Breast epithelium (tissue), 4 donors: ENCODE measurements at regions not wholly inside any gene's neighbourhood (a gene's known extent, or its start where the extent isn't known, plus 50 kb on each side); places are given as distances from the start of the nearest gene placed in this dataset.

Experiments
- DNase-seq, 2 donors: peaks; one replicate each; pipeline ENCODE4 v3.0.0-alpha.2; 2019; ENCODE audit warnings: low spot score in 2 of 2
- H3K27ac ChIP-seq, 2 donors: fragments of 200-600 bp; sonication (generic) in 1 of 2; one replicate each; pipeline ENCODE4 v1.5.1; 2016 to 2019; ENCODE audit warnings: mild to moderate bottlenecking in 1 of 2
- H3K27me3 ChIP-seq, 2 donors: fragments of 200-600 bp; sonication (generic) in 1 of 2; one replicate each; pipeline versions ENCODE4 v1.5.1 to v1.6.0; 2017 to 2019; ENCODE audit warnings: control low read depth in 1 of 2, mild to moderate bottlenecking in 1 of 2
- H3K36me3 ChIP-seq: fragments of 200-600 bp; one replicate; pipeline ENCODE4 v1.5.1; 2019
- H3K4me1 ChIP-seq, 2 donors: fragments of 200-600 bp; sonication (generic); one replicate each; pipeline ENCODE4 v1.5.1; 2016 to 2019; ENCODE audit warnings: control low read depth in 1 of 2
- H3K4me3 ChIP-seq, 3 donors: fragments of 200-600 bp; sonication (generic); 1 replicate in 2 of 3; 2 replicates in 1 of 3; pipeline ENCODE4 v1.5.1; 2016 to 2019; ENCODE audit warnings: mild to moderate bottlenecking in 3 of 3, moderate library complexity in 2 of 3
- H3K9me3 ChIP-seq, 2 donors: fragments of 200-600 bp; sonication (generic) in 1 of 2; one replicate each; pipeline ENCODE4 v1.5.1; 2016 to 2019; ENCODE audit warnings: control low read depth in 1 of 2
- POLR2A ChIP-seq: fragments of 450-650 bp; IDR thresholded peaks from one replicate; pipeline ENCODE4 v1.6.1; 2016; ENCODE audit warnings: antibody characterized with exemption, mild to moderate bottlenecking, moderate library complexity
- POLR2AphosphoS5 ChIP-seq, 3 donors: sonication (generic); formaldehyde crosslinking; IDR thresholded peaks; one replicate each; pipeline ENCODE4 v1.6.1; 2017; ENCODE audit warnings: antibody characterized with exemption in 3 of 3
- intact Hi-C: fragments of 100-400 bp; cut with DNase I; formaldehyde crosslinking; loops from one replicate; pipeline ENCODE4 v1.15.1; 2023; ENCODE audit warnings: low total_unique reads
- TF ChIP-seq, protein P1 (sequence below), 3 donors: fragments of 450-650 bp; IDR thresholded peaks; one replicate each; pipeline ENCODE4 v1.5.1; 2016 to 2017; ENCODE audit warnings: antibody characterized with exemption in 3 of 3, mild to moderate bottlenecking in 3 of 3, moderate library complexity in 3 of 3

DNA sequence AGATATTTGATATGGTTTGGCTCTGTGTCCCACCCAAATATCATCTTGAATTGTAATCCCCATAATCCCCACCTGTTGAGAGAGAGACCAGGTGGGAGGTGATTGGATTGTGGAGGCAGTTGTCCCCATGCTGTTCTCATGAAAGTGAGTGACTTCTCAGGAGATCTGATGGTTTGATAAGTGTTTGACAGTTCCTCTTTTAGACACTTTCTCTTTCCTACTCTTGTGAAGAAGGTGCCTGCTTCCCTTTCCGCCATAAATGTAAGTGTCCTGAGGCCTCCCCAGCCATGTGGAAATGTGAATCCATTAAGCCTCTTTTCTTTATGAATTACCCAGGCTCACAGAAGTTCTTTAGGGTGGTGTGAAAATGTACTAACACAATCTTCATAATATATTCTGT is 1404.0 kb upstream of the ADGRB3 start:
- no peaks in the 10 kb centered on the region for H3K27me3 ChIP-seq
- no peaks in the 10 kb centered on the region for H3K9me3 ChIP-seq
- no peak for DNase-seq
- no peak overlapping the region for H3K4me3 ChIP-seq
- intact Hi-C loops: no loop called here
- no peak for TF ChIP-seq POLR2AphosphoS5 (IDR thresholded peaks at IDR 0.05)
- H3K36me3 ChIP-seq: no peaks in the 10 kb centered on the region
- H3K27ac ChIP-seq: no peak overlapping the region
- no peaks in the 10 kb centered on the region for H3K4me1 ChIP-seq

DNA sequence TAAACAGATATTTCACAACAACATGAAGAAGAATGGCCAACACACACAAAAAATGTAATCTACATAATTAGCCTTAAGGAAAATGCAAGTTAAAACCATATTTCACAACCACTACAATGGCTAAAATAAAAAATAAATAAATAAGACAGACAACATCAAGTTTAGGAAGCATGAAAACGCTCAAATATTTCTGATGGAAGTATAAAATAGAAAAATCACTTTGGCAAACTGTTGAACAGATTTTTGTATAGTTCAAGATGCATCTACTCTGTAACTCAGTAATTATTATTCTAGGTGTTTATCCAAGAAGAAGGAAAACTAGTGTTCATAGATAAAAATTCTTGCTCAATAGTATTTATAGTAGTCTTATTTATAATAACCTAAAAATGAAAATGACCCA is 1410.1 kb upstream of the ADGRB3 start:
- Histone ChIP-seq H3K27me3 (no peaks in the 10 kb centered on the region), H3K4me1 (no peaks in the 10 kb centered on the region), H3K4me3 (no peak overlapping the region), H3K36me3 (no peaks in the 10 kb centered on the region), H3K9me3 (no peaks in the 10 kb centered on the region), H3K27ac (no peak overlapping the region)
- no peak for DNase-seq
- TF ChIP-seq POLR2AphosphoS5 (IDR thresholded peaks at IDR 0.05) (no peak), POLR2A (no peak)
- TF ChIP-seq, protein P1, sequence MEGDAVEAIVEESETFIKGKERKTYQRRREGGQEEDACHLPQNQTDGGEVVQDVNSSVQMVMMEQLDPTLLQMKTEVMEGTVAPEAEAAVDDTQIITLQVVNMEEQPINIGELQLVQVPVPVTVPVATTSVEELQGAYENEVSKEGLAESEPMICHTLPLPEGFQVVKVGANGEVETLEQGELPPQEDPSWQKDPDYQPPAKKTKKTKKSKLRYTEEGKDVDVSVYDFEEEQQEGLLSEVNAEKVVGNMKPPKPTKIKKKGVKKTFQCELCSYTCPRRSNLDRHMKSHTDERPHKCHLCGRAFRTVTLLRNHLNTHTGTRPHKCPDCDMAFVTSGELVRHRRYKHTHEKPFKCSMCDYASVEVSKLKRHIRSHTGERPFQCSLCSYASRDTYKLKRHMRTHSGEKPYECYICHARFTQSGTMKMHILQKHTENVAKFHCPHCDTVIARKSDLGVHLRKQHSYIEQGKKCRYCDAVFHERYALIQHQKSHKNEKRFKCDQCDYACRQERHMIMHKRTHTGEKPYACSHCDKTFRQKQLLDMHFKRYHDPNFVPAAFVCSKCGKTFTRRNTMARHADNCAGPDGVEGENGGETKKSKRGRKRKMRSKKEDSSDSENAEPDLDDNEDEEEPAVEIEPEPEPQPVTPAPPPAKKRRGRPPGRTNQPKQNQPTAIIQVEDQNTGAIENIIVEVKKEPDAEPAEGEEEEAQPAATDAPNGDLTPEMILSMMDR (IDR thresholded peaks at IDR 0.05): no peak
- intact Hi-C loops: no loop called here

DNA sequence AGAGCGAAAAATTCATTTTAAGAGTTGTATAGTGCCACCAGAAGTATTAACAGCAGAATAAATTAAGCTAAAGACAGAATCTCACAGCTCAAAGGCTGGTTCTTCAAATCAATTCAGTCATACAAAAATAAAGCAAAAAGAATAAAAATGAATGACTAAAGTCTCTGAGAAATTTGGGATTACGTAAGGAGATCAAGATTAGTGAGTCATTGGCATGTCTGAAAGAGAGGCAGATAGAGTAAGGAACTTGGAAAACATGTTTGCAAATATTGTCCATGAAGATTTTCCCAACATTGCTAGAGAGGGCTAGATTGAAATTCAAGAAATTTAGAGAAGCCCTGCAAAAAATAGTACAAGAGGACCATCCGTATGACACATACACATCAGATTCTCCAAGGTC is 1413.9 kb upstream of the ADGRB3 start:
- Histone ChIP-seq H3K36me3 (no peaks in the 10 kb centered on the region), H3K9me3 (no peaks in the 10 kb centered on the region), H3K4me1 (no peaks in the 10 kb centered on the region), H3K4me3 (no peak overlapping the region), H3K27me3 (no peaks in the 10 kb centered on the region), H3K27ac (no peak overlapping the region)
- no peak for DNase-seq
- TF ChIP-seq, protein P1 (IDR thresholded peaks at IDR 0.05): no peak
- TF ChIP-seq POLR2A (no peak), POLR2AphosphoS5 (IDR thresholded peaks at IDR 0.05) (no peak)
- intact Hi-C loops: no loop called here

DNA sequence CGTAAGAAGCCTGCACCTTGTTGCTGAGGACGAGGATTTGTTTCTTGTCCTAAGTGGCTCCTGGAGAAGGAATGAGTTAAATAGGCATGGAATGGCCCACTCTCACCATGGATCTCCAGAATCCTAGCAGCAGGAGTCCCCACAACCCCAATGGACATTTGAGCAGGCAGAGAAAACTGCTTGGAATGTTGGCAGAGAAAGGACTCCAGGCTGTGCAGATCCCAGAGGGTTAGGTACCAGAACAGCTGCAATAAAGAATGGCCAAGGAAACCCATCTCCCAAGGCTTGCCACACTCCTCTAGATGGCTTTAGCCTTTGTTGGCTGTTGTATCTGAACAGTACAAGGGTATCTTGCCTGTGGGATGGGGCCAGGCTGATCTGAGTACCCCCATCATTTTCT is 1415.7 kb upstream of the ADGRB3 start:
- TF ChIP-seq POLR2A: no peak
- TF ChIP-seq POLR2AphosphoS5 (IDR thresholded peaks at IDR 0.05): no peak
- TF ChIP-seq, protein P1 (IDR thresholded peaks at IDR 0.05): no peak
- intact Hi-C loops: no loop called here
- H3K4me3 ChIP-seq: no peak overlapping the region
- H3K9me3 ChIP-seq: no peaks in the 10 kb centered on the region
- DNase-seq: no peak
- H3K27ac ChIP-seq: no peak overlapping the region
- no peaks in the 10 kb centered on the region for H3K36me3 ChIP-seq
- no peaks in the 10 kb centered on the region for H3K27me3 ChIP-seq
- no peaks in the 10 kb centered on the region for H3K4me1 ChIP-seq

DNA sequence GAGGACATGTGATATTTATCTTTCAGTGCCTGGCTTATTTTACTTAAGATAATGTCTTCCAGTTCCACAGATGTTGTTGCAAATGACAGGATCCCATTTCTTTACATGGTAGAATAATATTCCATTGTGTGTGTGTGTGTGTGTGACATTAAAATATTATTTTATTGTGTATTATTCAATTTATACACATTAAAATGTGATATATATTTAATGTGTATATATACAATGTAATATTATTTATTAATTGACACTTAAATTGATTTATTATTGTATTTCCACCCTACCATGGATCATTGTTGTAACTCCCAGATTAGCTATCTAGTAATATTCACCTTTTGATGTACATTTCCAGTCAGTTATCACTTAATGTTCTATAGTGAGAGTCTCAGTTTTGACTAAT is 1422.5 kb upstream of the ADGRB3 start:
- Histone ChIP-seq H3K27ac (no peak overlapping the region), H3K4me3 (no peak overlapping the region), H3K9me3 (no peaks in the 10 kb centered on the region), H3K4me1 (no peaks in the 10 kb centered on the region), H3K36me3 (no peaks in the 10 kb centered on the region), H3K27me3 (no peaks in the 10 kb centered on the region)
- TF ChIP-seq POLR2A (no peak), POLR2AphosphoS5 (IDR thresholded peaks at IDR 0.05) (no peak)
- TF ChIP-seq, protein P1 (IDR thresholded peaks at IDR 0.05): no peak
- no peak for DNase-seq
- intact Hi-C loops: no loop called here

DNA sequence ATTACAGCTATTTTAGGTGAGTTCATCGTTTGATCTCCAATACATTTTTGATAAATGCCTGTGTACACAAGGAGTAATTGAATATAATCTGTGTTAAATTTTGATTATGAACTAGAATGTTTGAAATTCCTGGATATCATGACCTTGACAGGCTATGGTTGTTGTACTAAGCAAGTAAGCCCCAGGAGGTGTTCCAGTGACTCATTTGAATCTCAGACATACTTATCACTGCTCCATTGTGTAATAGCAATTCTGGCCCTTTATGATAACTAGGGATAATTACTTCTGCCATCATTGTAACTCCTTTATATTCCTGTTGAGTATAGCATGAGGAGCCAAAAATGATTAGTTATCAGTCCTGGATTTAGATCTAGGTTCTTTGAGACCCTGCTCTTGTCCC is 1424.6 kb upstream of the ADGRB3 start:
- H3K27me3 ChIP-seq: no peaks in the 10 kb centered on the region
- TF ChIP-seq POLR2A (no peak), POLR2AphosphoS5 (IDR thresholded peaks at IDR 0.05) (no peak)
- TF ChIP-seq, protein P1 (IDR thresholded peaks at IDR 0.05): no peak
- H3K36me3 ChIP-seq: no peaks in the 10 kb centered on the region
- intact Hi-C loops: no loop called here
- DNase-seq: no peak
- no peaks in the 10 kb centered on the region for H3K9me3 ChIP-seq
- no peak overlapping the region for H3K4me3 ChIP-seq
- H3K27ac ChIP-seq: no peak overlapping the region
- H3K4me1 ChIP-seq: no peaks in the 10 kb centered on the region
